ENCODE measurements at regions not wholly inside any gene's neighbourhood (a gene's known extent, or its start where the extent isn't known, plus 50 kb on each side); places are given as distances from the start of the nearest gene placed in this dataset.

DNA sequence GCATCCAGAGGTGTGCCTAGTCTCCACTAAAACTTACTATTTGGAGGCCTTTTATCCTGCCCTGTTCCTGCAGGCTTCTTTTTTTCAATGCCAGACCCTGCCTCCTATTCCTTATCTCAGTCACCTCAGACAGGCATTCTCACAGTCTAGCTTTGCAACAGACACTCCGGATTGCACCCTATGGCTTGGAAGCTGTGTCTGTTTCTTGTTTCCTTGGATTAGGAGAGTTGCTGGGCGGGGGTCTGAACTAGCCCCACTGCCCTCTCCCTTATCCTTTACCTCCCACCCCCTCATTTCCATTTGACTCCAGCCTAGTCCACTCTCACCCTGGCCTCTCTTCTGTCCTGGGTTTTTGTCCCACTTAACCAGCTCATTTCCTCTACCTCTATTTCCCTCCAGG, 228.1 kb upstream of the CITED2 start:
- no peak for TF ChIP-seq EZH2 (IDR thresholded peaks at IDR 0.05; ENCODE audit: insufficient read depth, poor library complexity, severe bottlenecking)
- no peak for TF ChIP-seq EZH2phosphoT487 (IDR thresholded peaks at IDR 0.05; ENCODE audit: insufficient read depth, low read depth)

Data from GM23248 (cell line).